SH-SY5Y (cell line): ENCODE measurements at regions not wholly inside any gene's neighbourhood (a gene's known extent, or its start where the extent isn't known, plus 50 kb on each side); places are given as distances from the start of the nearest gene placed in this dataset.

Source experiments
- GATA2 ChIP-seq: IDR thresholded peaks from 2 replicates; pipeline ENCODE4 v1.6.1; 2011; ENCODE audit warnings: mild to moderate bottlenecking, low read depth, low read length
- GATA3 ChIP-seq: IDR thresholded peaks from 2 replicates; pipeline ENCODE4 v1.6.1; 2011; ENCODE audit warnings: low read depth, mild to moderate bottlenecking, low read length, moderate library complexity

- no peak for TF ChIP-seq GATA2
- no peak for TF ChIP-seq GATA3
Measured at GRCh38 chr4:79232540-79232939, 93.3 kb downstream of the NAA11 start.
